NT2/D1 (cell line): ENCODE measurements at regions not wholly inside any gene's neighbourhood (a gene's known extent, or its start where the extent isn't known, plus 50 kb on each side); places are given as distances from the start of the nearest gene placed in this dataset.

ENCODE experiments used
- SUZ12 ChIP-seq: IDR thresholded peaks from 2 replicates; pipeline ENCODE4 v1.6.1; 2011; ENCODE audit not compliant: insufficient read length, insufficient read depth; ENCODE audit errors: extremely low read depth
- YY1 ChIP-seq: IDR thresholded peaks from 2 replicates; pipeline ENCODE4 v1.6.1; 2011; ENCODE audit not compliant: insufficient read length, insufficient read depth
- ZNF274 ChIP-seq: IDR thresholded peaks from 2 replicates; pipeline ENCODE4 v1.6.1; 2011; ENCODE audit warnings: mild to moderate bottlenecking, low read depth, low read length

- no peak for TF ChIP-seq SUZ12
- TF ChIP-seq YY1, result no peak
- no peak for TF ChIP-seq ZNF274
Measured at GRCh38 chr3:159236321-159236720, 434.5 kb downstream of the MFSD1 start.
